Keratinocyte (primary cell): ENCODE measurements at regions not wholly inside any gene's neighbourhood (a gene's known extent, or its start where the extent isn't known, plus 50 kb on each side); places are given as distances from the start of the nearest gene placed in this dataset.

Source experiments
- DNase-seq: peaks from one replicate; pipeline ENCODE4 v3.0.0-alpha.2; 2011; ENCODE audit warnings: low read depth, missing footprints, low spot score
- FAIRE-seq: peaks from 2 replicates; lab custom pipeline; 2011; peaks lifted over from hg19 to GRCh38; lab: Jason Lieb, UNC
- H2AFZ ChIP-seq: 2 replicates; pipeline ENCODE4 v1.6.0; 2012; ENCODE audit warnings: low read length, control low read depth, inconsistent platforms; ENCODE audit not compliant: control insufficient read depth
- H3K27ac ChIP-seq: 2 replicates; pipeline ENCODE4 v1.5.1; 2011; ENCODE audit warnings: low read length; ENCODE audit not compliant: control insufficient read depth, insufficient read depth
- H3K27me3 ChIP-seq: 3 replicates; pipeline ENCODE4 v1.6.0; 2011; ENCODE audit warnings: low read length; ENCODE audit not compliant: control insufficient read depth, insufficient read depth; ENCODE audit errors: extremely low read depth
- H3K36me3 ChIP-seq, 2 experiments: 2 replicates in 1 of 2; 3 replicates in 1 of 2; pipeline ENCODE4 v1.5.1; 2011; ENCODE audit warnings: low read length in 2 of 2, mild to moderate bottlenecking in 1 of 2; ENCODE audit not compliant: control insufficient read depth in 2 of 2, insufficient read depth in 2 of 2; ENCODE audit errors: extremely low read depth in 1 of 2
- H3K4me1 ChIP-seq: 3 replicates; pipeline ENCODE4 v1.5.1; 2011; ENCODE audit warnings: low read length; ENCODE audit not compliant: control insufficient read depth, insufficient read depth; ENCODE audit errors: extremely low read depth
- H3K4me2 ChIP-seq: 3 replicates; pipeline ENCODE4 v1.6.0; 2011; ENCODE audit warnings: low read depth, low read length; ENCODE audit not compliant: control insufficient read depth, insufficient read depth; ENCODE audit errors: extremely low read depth
- H3K4me3 ChIP-seq, 3 experiments: fragments of 200-600 bp in 1 of 3; sonication (generic) in 1 of 3; 2 replicates in 2 of 3; 3 replicates in 1 of 3; pipeline ENCODE4 v1.5.1; 2011 to 2016; ENCODE audit warnings: low read length in 3 of 3, mild to moderate bottlenecking in 3 of 3, control low read depth in 2 of 3, inconsistent platforms in 1 of 3, low read depth in 1 of 3, mixed read lengths in 1 of 3, mixed run types in 1 of 3, moderate library complexity in 1 of 3; ENCODE audit not compliant: control insufficient read depth in 2 of 3, insufficient read depth in 2 of 3; ENCODE audit errors: extremely low read depth in 1 of 3
- H3K79me2 ChIP-seq: 2 replicates; pipeline ENCODE4 v1.6.0; 2012; ENCODE audit warnings: low read length; ENCODE audit not compliant: control insufficient read depth, insufficient read depth
- H3K9ac ChIP-seq: 3 replicates; pipeline ENCODE4 v1.6.0; 2011; ENCODE audit warnings: low read length; ENCODE audit not compliant: control insufficient read depth, insufficient read depth; ENCODE audit errors: extremely low read depth
- H3K9me1 ChIP-seq: 3 replicates; pipeline ENCODE4 v1.6.0; 2011; ENCODE audit warnings: low read length; ENCODE audit not compliant: control insufficient read depth, insufficient read depth; ENCODE audit errors: extremely low read depth
- H3K9me3 ChIP-seq: 2 replicates; pipeline ENCODE4 v1.5.1; 2012; ENCODE audit warnings: low read depth, low read length; ENCODE audit not compliant: control insufficient read depth
- H4K20me1 ChIP-seq: 3 replicates; pipeline ENCODE4 v1.6.0; 2011; ENCODE audit warnings: low read length; ENCODE audit not compliant: control insufficient read depth, insufficient read depth; ENCODE audit errors: extremely low read depth
- CTCF ChIP-seq, 3 experiments: IDR thresholded peaks in 1 of 3; conservative IDR thresholded peaks in 1 of 3; optimal IDR thresholded peaks in 1 of 3; 2 replicates in 2 of 3; 3 replicates in 1 of 3; pipeline versions ENCODE3 to v1.5.1; 2011; ENCODE audit warnings: low read length in 3 of 3, mild to moderate bottlenecking in 3 of 3, moderate library complexity in 2 of 3, control low read depth in 1 of 3, inconsistent platforms in 1 of 3; ENCODE audit not compliant: insufficient read depth in 2 of 3; ENCODE audit errors: extremely low read depth in 1 of 3
- EZH2 ChIP-seq: IDR thresholded peaks from one replicate; pipeline ENCODE4 v1.6.1; 2012; ENCODE audit warnings: inconsistent platforms, mild to moderate bottlenecking, low read length, moderate library complexity
- dilution Hi-C: fragments of 300-500 bp; cut with MboI; formaldehyde crosslinking; loops from one replicate; pipeline ENCODE4 v1.7.0; 2020; ENCODE audit warnings: low sequenced_read_pairs; ENCODE audit not compliant: extremely low pct_ligation_motif_present

- dilution Hi-C loops: no loop called here
- TF ChIP-seq EZH2: no peak
- no peak for TF ChIP-seq CTCF (optimal IDR thresholded peaks at IDR 0.05 in 1 of 3, IDR thresholded peaks at IDR 0.05 in 1 of 3, conservative IDR thresholded peaks at IDR 0.05 in 1 of 3; ENCODE audit: extremely low read depth in 1 of 3, insufficient read depth in 2 of 3, low read length in 3 of 3)
- Histone ChIP-seq H3K9ac (no peak overlapping the region), H4K20me1 (no peaks in the 10 kb centered on the region), H3K4me3 (no peak overlapping the region), H3K4me2 (no peak overlapping the region), H3K27me3 (no peaks in the 10 kb centered on the region), H3K9me3 (no peaks in the 10 kb centered on the region), H3K36me3 (no peaks in the 10 kb centered on the region), H3K9me1 (no peaks in the 10 kb centered on the region), H3K79me2 (no peaks in the 10 kb centered on the region), H3K4me1 (no peaks in the 10 kb centered on the region), H2AFZ (no peak overlapping the region), H3K27ac (no peak overlapping the region)
- DNase-seq (no peak), FAIRE-seq (no peak)
These were observed 89.5 kb upstream of the ANKRD30A start for GRCh38 chr10:37035853-37036252.

GRCh38 chr10:37015498-37015897, 109.9 kb upstream of the ANKRD30A start:
- TF ChIP-seq EZH2 (no peak), CTCF (optimal IDR thresholded peaks at IDR 0.05 in 1 of 3, IDR thresholded peaks at IDR 0.05 in 1 of 3, conservative IDR thresholded peaks at IDR 0.05 in 1 of 3; ENCODE audit: extremely low read depth in 1 of 3, insufficient read depth in 2 of 3, low read length in 3 of 3) (no peak)

More at GRCh38 chr10:37015498-37015897, 109.9 kb upstream of the ANKRD30A start:
- FAIRE-seq (no peak), DNase-seq (no peak)
- no peaks in the 10 kb centered on the region for H3K27me3 ChIP-seq
- H3K27ac ChIP-seq: no peak overlapping the region
- H2AFZ ChIP-seq: no peak overlapping the region
- H3K79me2 ChIP-seq: no peaks in the 10 kb centered on the region
- dilution Hi-C loops: no loop called here
- H3K9ac ChIP-seq: no peak overlapping the region
- H3K4me3 ChIP-seq: no peak overlapping the region
- H4K20me1 ChIP-seq: no peaks in the 10 kb centered on the region
- H3K9me3 ChIP-seq: no peaks in the 10 kb centered on the region
- no peaks in the 10 kb centered on the region for H3K36me3 ChIP-seq
- no peaks in the 10 kb centered on the region for H3K4me1 ChIP-seq
- no peaks in the 10 kb centered on the region for H3K9me1 ChIP-seq
- no peak overlapping the region for H3K4me2 ChIP-seq
